Uterus (tissue), 2 donors: ENCODE measurements at regions not wholly inside any gene's neighbourhood (a gene's known extent, or its start where the extent isn't known, plus 50 kb on each side); places are given as distances from the start of the nearest gene placed in this dataset.

ENCODE experiments used
- CTCF ChIP-seq, 4 experiments: fragments of 200-600 bp in 2 of 4; fragments of 450-650 bp in 2 of 4; sonication (generic) in 2 of 4; IDR thresholded peaks; one replicate each; pipeline ENCODE4 v1.5.1; 2016 to 2019; ENCODE audit warnings: antibody characterized with exemption in 4 of 4, mild to moderate bottlenecking in 2 of 4, moderate library complexity in 1 of 4
- POLR2A ChIP-seq, 2 donors: fragments of 450-650 bp; IDR thresholded peaks; one replicate each; pipeline ENCODE4 v1.6.1; 2016; ENCODE audit warnings: antibody characterized with exemption in 2 of 2, mild to moderate bottlenecking in 1 of 2, moderate library complexity in 1 of 2

GRCh38 chr13:87961546-87961945 is 290.4 kb downstream of the SLITRK5 start:
- no peak for TF ChIP-seq CTCF (IDR thresholded peaks at IDR 0.05)
- no peak for TF ChIP-seq POLR2A (IDR thresholded peaks at IDR 0.05)
